SJSA1 (cell line): ENCODE measurements at regions not wholly inside any gene's neighbourhood (a gene's known extent, or its start where the extent isn't known, plus 50 kb on each side); places are given as distances from the start of the nearest gene placed in this dataset.
"Not testable (repeated sequence)": the region's sequence is repeated elsewhere in the genome, so short reads cannot be mapped to it uniquely, and the experiment has no call there.

Experiments
- DNase-seq, 2 experiments: peaks; one replicate each; pipeline ENCODE4 v3.0.0-alpha.2; 2015 to 2020; ENCODE audit warnings: low spot score in 2 of 2, low read depth in 1 of 2
- H3K27ac ChIP-seq: fragments of 250-450 bp; sonication (Bioruptor Pico); 2 replicates; pipeline ENCODE4 v1.5.1; 2020; ENCODE audit warnings: mild to moderate bottlenecking, moderate library complexity
- H3K27me3 ChIP-seq: fragments of 250-450 bp; sonication (Bioruptor Pico); replicated peaks from 2 replicates; pipeline ENCODE4 v1.5.1; 2020; ENCODE audit warnings: mild to moderate bottlenecking, moderate library complexity
- H3K36me3 ChIP-seq: fragments of 250-450 bp; sonication (Bioruptor Pico); 2 replicates; pipeline ENCODE4 v1.5.1; 2020; ENCODE audit warnings: mild to moderate bottlenecking
- H3K4me1 ChIP-seq: fragments of 250-450 bp; sonication (Bioruptor Pico); replicated peaks from 2 replicates; pipeline ENCODE4 v1.6.1; 2021; ENCODE audit warnings: mild to moderate bottlenecking
- H3K4me3 ChIP-seq: fragments of 250-450 bp; sonication (Bioruptor Pico); 2 replicates; pipeline ENCODE4 v1.5.1; 2020; ENCODE audit warnings: mild to moderate bottlenecking
- H3K9me3 ChIP-seq: fragments of 250-450 bp; sonication (Bioruptor Pico); replicated peaks from 2 replicates; pipeline ENCODE4 v1.5.1; 2020; ENCODE audit warnings: mild to moderate bottlenecking

- not testable (repeated sequence) for H3K4me3 ChIP-seq, H3K36me3 ChIP-seq, H3K4me1 ChIP-seq, DNase-seq, H3K27ac ChIP-seq, H3K27me3 ChIP-seq, H3K9me3 ChIP-seq
These were observed 76.1 kb downstream of the TEX35 start for GRCh38 chr1:178589042-178589441.

GRCh38 chr1:178591811-178592210 lies 78.9 kb downstream of the TEX35 start:
- not testable (repeated sequence) for H3K27ac ChIP-seq, H3K27me3 ChIP-seq, H3K4me3 ChIP-seq, H3K9me3 ChIP-seq, DNase-seq, H3K36me3 ChIP-seq, H3K4me1 ChIP-seq

- H3K27ac ChIP-seq = no peak overlapping the region
- H3K36me3 ChIP-seq = no peaks in the 10 kb centered on the region
- no peak for DNase-seq
These were observed 80.6 kb downstream of the TEX35 start for GRCh38 chr1:178593515-178593914.

GRCh38 chr1:178594133-178594532 lies 81.2 kb downstream of the TEX35 start:
- Histone ChIP-seq H3K4me3 (no peak overlapping the region), H3K9me3 (no peaks in the 10 kb centered on the region; the same call in 1 of the 2 replicates), H3K27ac (no peak overlapping the region), H3K36me3 (no peaks in the 10 kb centered on the region), H3K27me3 (no peaks in the 10 kb centered on the region), H3K4me1 (no peaks in the 10 kb centered on the region)
- no peak for DNase-seq

More at GRCh38 chr1:178593515-178593914, 80.6 kb downstream of the TEX35 start:
- H3K9me3 ChIP-seq = no peaks in the 10 kb centered on the region; the same call in 1 of the 2 replicates
- H3K4me3 ChIP-seq = no peak overlapping the region
- H3K4me1 ChIP-seq = no peaks in the 10 kb centered on the region
- no peaks in the 10 kb centered on the region for H3K27me3 ChIP-seq

- H3K9me3 ChIP-seq = no peaks in the 10 kb centered on the region; the same call in 1 of the 2 replicates
- no peaks in the 10 kb centered on the region; the same call in 1 of the 2 replicates for H3K4me1 ChIP-seq
- H3K27me3 ChIP-seq = no peaks in the 10 kb centered on the region
- no peak overlapping the region for H3K27ac ChIP-seq
- H3K36me3 ChIP-seq = no peaks in the 10 kb centered on the region
- no peak overlapping the region for H3K4me3 ChIP-seq
- DNase-seq = no peak
These were observed 82.6 kb downstream of the TEX35 start for GRCh38 chr1:178595491-178595890.

GRCh38 chr1:178599087-178599486 lies 86.2 kb downstream of the TEX35 start:
- Histone ChIP-seq H3K36me3 (no peaks in the 10 kb centered on the region), H3K4me3 (no peak overlapping the region), H3K4me1 (no peaks in the 10 kb centered on the region; the same call in 1 of the 2 replicates), H3K27me3 (no peaks in the 10 kb centered on the region), H3K27ac (no peak overlapping the region), H3K9me3 (no peaks in the 10 kb centered on the region)
- no peak for DNase-seq

GRCh38 chr1:178599745-178600144 lies 86.8 kb downstream of the TEX35 start:
- no peak overlapping the region for H3K27ac ChIP-seq
- H3K27me3 ChIP-seq = no peaks in the 10 kb centered on the region
- H3K4me1 ChIP-seq = no peaks in the 10 kb centered on the region; the same call in 1 of the 2 replicates
- no peak overlapping the region for H3K4me3 ChIP-seq
- DNase-seq = no peak
- no peaks in the 10 kb centered on the region for H3K36me3 ChIP-seq
- no peaks in the 10 kb centered on the region for H3K9me3 ChIP-seq

GRCh38 chr1:178603926-178604325 lies 91.0 kb downstream of the TEX35 start:
- no peaks in the 10 kb centered on the region for H3K27me3 ChIP-seq
- peaks cover 28% of the 10 kb centered on the region for H3K4me1 ChIP-seq
- no peak overlapping the region for H3K27ac ChIP-seq
- no peaks in the 10 kb centered on the region for H3K9me3 ChIP-seq
- no peaks in the 10 kb centered on the region for H3K36me3 ChIP-seq
- DNase-seq = no peak
- H3K4me3 ChIP-seq = no peak overlapping the region

GRCh38 chr1:178606839-178607238 lies 93.9 kb downstream of the TEX35 start:
- Histone ChIP-seq H3K4me1 (peaks cover 57% of the 10 kb centered on the region), H3K27me3 (no peaks in the 10 kb centered on the region), H3K36me3 (no peaks in the 10 kb centered on the region), H3K27ac (no peak overlapping the region), H3K9me3 (no peaks in the 10 kb centered on the region), H3K4me3 (no peak overlapping the region)
- DNase-seq = no peak

- Histone ChIP-seq H3K4me1 (peaks cover 67% of the 10 kb centered on the region), H3K9me3 (no peaks in the 10 kb centered on the region), H3K36me3 (no peaks in the 10 kb centered on the region), H3K4me3 (no peak overlapping the region), H3K27me3 (no peaks in the 10 kb centered on the region), H3K27ac (peak overlapping the region; percentile 64)
- peak; percentile 63 to 70 for DNase-seq
These were observed 95.0 kb downstream of the TEX35 start for GRCh38 chr1:178607718-178608408.

GRCh38 chr1:178609015-178609414 lies 96.1 kb downstream of the TEX35 start:
- Histone ChIP-seq H3K4me3 (no peak overlapping the region), H3K27me3 (no peaks in the 10 kb centered on the region), H3K4me1 (peaks cover 79% of the 10 kb centered on the region), H3K9me3 (no peaks in the 10 kb centered on the region), H3K36me3 (no peaks in the 10 kb centered on the region), H3K27ac (peak overlapping the region; percentile 64)
- DNase-seq = peak in 1 of 2 experiments; percentile 49

- Histone ChIP-seq H3K4me1 (peaks cover 85% of the 10 kb centered on the region), H3K27ac (peak overlapping the region; percentile 96)
- H3K36me3 ChIP-seq, H3K4me3 ChIP-seq, H3K9me3 ChIP-seq, H3K27me3 ChIP-seq: not testable (repeated sequence)
- DNase-seq = peak; percentile 74 to 76
These were observed 97.9 kb downstream of the TEX35 start for GRCh38 chr1:178610690-178611410.

GRCh38 chr1:178612261-178612660 lies 99.4 kb downstream of the TEX35 start:
- peaks cover 75% of the 10 kb centered on the region for H3K4me1 ChIP-seq
- H3K4me3 ChIP-seq = no peak overlapping the region
- no peaks in the 10 kb centered on the region for H3K27me3 ChIP-seq
- no peaks in the 10 kb centered on the region for H3K36me3 ChIP-seq
- peak overlapping the region; percentile 96 for H3K27ac ChIP-seq
- peak in 1 of 2 experiments; percentile 82 for DNase-seq
- no peaks in the 10 kb centered on the region for H3K9me3 ChIP-seq

- Histone ChIP-seq H3K27ac (peak overlapping the region; percentile 96), H3K27me3 (no peaks in the 10 kb centered on the region), H3K36me3 (no peaks in the 10 kb centered on the region), H3K4me3 (no peak overlapping the region), H3K4me1 (peaks cover 64% of the 10 kb centered on the region), H3K9me3 (no peaks in the 10 kb centered on the region)
- DNase-seq = peak in 1 of 2 experiments; percentile 34
These were observed 100.5 kb downstream of the TEX35 start for GRCh38 chr1:178613271-178613945.
